NCI-H345 (cell line): ENCODE measurements at regions not wholly inside any gene's neighbourhood (a gene's known extent, or its start where the extent isn't known, plus 50 kb on each side); places are given as distances from the start of the nearest gene placed in this dataset.
"Not testable (repeated sequence)": the region's sequence is repeated elsewhere in the genome, so short reads cannot be mapped to it uniquely, and the experiment has no call there.

Source experiments
- DNase-seq: peaks from one replicate; lab custom pipeline; 2025; lab: John Stamatoyannopoulos, UW

- no peak for DNase-seq
These were observed 494.9 kb upstream of the CCDC54 start for GRCh38 chr3:106882297-106882696.

GRCh38 chr3:106906074-106906473 is 471.2 kb upstream of the CCDC54 start:
- no peak for DNase-seq

GRCh38 chr3:106908181-106908938 is 468.9 kb upstream of the CCDC54 start:
- DNase-seq: no peak

GRCh38 chr3:106913111-106913698 is 464.0 kb upstream of the CCDC54 start:
- DNase-seq: no peak

- DNase-seq: no peak
These were observed 463.3 kb upstream of the CCDC54 start for GRCh38 chr3:106913966-106914365.

- DNase-seq: no peak
These were observed 456.6 kb upstream of the CCDC54 start for GRCh38 chr3:106920609-106921008.

GRCh38 chr3:106929081-106929480 is 448.2 kb upstream of the CCDC54 start:
- DNase-seq: no peak

- DNase-seq: no peak
These were observed 447.2 kb upstream of the CCDC54 start for GRCh38 chr3:106930086-106930485.

- DNase-seq: no peak
These were observed 445.3 kb upstream of the CCDC54 start for GRCh38 chr3:106931904-106932303.

GRCh38 chr3:106936337-106936736 is 440.9 kb upstream of the CCDC54 start:
- DNase-seq: no peak

GRCh38 chr3:106942051-106942450 is 435.2 kb upstream of the CCDC54 start:
- DNase-seq: no peak

- DNase-seq: no peak
These were observed 434.2 kb upstream of the CCDC54 start for GRCh38 chr3:106943071-106943470.

- no peak for DNase-seq
These were observed 431.8 kb upstream of the CCDC54 start for GRCh38 chr3:106945435-106945834.

- no peak for DNase-seq
These were observed 430.4 kb upstream of the CCDC54 start for GRCh38 chr3:106946866-106947265.

GRCh38 chr3:106957029-106957428 is 420.2 kb upstream of the CCDC54 start:
- DNase-seq: no peak

- DNase-seq: no peak
These were observed 414.2 kb upstream of the CCDC54 start for GRCh38 chr3:106962993-106963392.

GRCh38 chr3:106963442-106963841 is 413.8 kb upstream of the CCDC54 start:
- no peak for DNase-seq

GRCh38 chr3:106965307-106965706 is 411.9 kb upstream of the CCDC54 start:
- DNase-seq: no peak

- no peak for DNase-seq
These were observed 407.6 kb upstream of the CCDC54 start for GRCh38 chr3:106969596-106969995.

GRCh38 chr3:106981392-106981791 is 395.8 kb upstream of the CCDC54 start:
- no peak for DNase-seq

GRCh38 chr3:106985721-106986120 is 391.5 kb upstream of the CCDC54 start:
- DNase-seq: no peak

GRCh38 chr3:106998841-106999682 is 378.2 kb upstream of the CCDC54 start:
- not testable (repeated sequence) for DNase-seq

- no peak for DNase-seq
These were observed 375.6 kb upstream of the CCDC54 start for GRCh38 chr3:107001635-107002034.
